ENCODE measurements at regions not wholly inside any gene's neighbourhood (a gene's known extent, or its start where the extent isn't known, plus 50 kb on each side); places are given as distances from the start of the nearest gene placed in this dataset.

DNA sequence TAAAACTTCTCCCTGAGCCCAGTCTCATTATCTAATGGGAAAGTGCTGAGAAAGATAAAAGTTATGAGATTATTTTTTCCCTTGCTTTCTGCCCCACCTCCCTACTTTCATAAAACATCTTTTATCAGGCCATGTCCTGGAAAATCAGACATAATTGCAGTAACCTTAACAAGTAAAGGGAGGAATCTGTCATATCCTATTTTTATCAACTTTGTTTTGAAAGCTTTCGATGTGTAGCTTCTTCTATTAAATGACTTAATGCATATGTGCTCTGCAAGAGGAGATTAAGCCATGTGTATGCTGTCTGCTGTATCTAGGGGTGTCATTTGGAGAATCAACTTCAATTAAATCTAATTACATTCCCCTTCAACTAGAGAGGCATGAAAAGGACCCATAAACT, 408.9 kb downstream of the CBLN4 start:
- no peak overlapping the region for H3K27ac ChIP-seq
- no peaks in the 10 kb centered on the region for H3K9me3 ChIP-seq
- DNase-seq (ENCODE audit: extremely low spot score in 2 of 2) = no peak
- intact Hi-C loops (cut with DNase I) = no loop called here
- H3K4me3 ChIP-seq = no peak overlapping the region
- TF ChIP-seq POLR2A (IDR thresholded peaks at IDR 0.05) = no peak
- no peak for TF ChIP-seq POLR2AphosphoS5 (IDR thresholded peaks at IDR 0.05; ENCODE audit: insufficient read depth in 1 of 2, low read depth in 1 of 2)
- no peak for TF ChIP-seq CTCF (IDR thresholded peaks at IDR 0.05)
- no peaks in the 10 kb centered on the region for H3K4me1 ChIP-seq
- no peaks in the 10 kb centered on the region for H3K27me3 ChIP-seq
- H3K36me3 ChIP-seq = no peaks in the 10 kb centered on the region

GRCh38 chr20:55592866-55593265, 412.5 kb downstream of the CBLN4 start:
- intact Hi-C loops (cut with DNase I) = no loop called here

GRCh38 chr20:55586610-55587009, 418.7 kb downstream of the CBLN4 start:
- Histone ChIP-seq H3K9me3 (no peaks in the 10 kb centered on the region), H3K27ac (no peak overlapping the region), H3K4me1 (no peaks in the 10 kb centered on the region), H3K36me3 (no peaks in the 10 kb centered on the region), H3K27me3 (no peaks in the 10 kb centered on the region), H3K4me3 (no peak overlapping the region)
- no peak for DNase-seq (ENCODE audit: extremely low spot score in 2 of 2)
- no peak for TF ChIP-seq POLR2A (IDR thresholded peaks at IDR 0.05)
- TF ChIP-seq POLR2AphosphoS5 (IDR thresholded peaks at IDR 0.05; ENCODE audit: insufficient read depth in 1 of 2, low read depth in 1 of 2) = no peak
- TF ChIP-seq CTCF (IDR thresholded peaks at IDR 0.05) = no peak
- intact Hi-C loops (cut with DNase I) = no loop called here

More at GRCh38 chr20:55592866-55593265, 412.5 kb downstream of the CBLN4 start:
- Histone ChIP-seq H3K36me3 (no peaks in the 10 kb centered on the region), H3K27me3 (no peaks in the 10 kb centered on the region), H3K4me1 (no peaks in the 10 kb centered on the region), H3K27ac (no peak overlapping the region), H3K4me3 (no peak overlapping the region), H3K9me3 (no peaks in the 10 kb centered on the region)
- TF ChIP-seq CTCF (IDR thresholded peaks at IDR 0.05) (no peak), POLR2A (IDR thresholded peaks at IDR 0.05) (no peak), POLR2AphosphoS5 (IDR thresholded peaks at IDR 0.05; ENCODE audit: insufficient read depth in 1 of 2, low read depth in 1 of 2) (no peak)
- no peak for DNase-seq (ENCODE audit: extremely low spot score in 2 of 2)

DNA sequence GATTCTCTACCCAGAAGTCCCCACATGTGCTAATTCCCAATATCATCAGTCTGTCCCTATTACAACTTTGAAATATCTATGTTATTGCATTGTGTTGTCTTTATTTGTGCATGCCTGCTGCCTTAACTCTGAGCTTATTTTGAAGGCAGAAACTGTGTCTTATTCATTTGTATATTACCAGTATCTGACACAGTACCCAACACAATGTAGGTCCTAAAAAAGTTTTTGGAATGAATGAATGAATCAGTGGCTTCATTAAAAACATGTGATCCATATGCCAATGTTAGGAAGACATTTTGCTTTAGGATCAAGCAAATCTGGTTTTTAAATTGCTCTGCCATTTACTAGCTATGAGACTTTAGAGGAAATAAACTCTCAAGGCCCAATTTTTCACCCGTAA, 420.4 kb downstream of the CBLN4 start:
- no peaks in the 10 kb centered on the region for H3K36me3 ChIP-seq
- no peaks in the 10 kb centered on the region for H3K9me3 ChIP-seq
- H3K4me1 ChIP-seq = no peaks in the 10 kb centered on the region
- intact Hi-C loops (cut with DNase I) = no loop called here
- no peak for DNase-seq (ENCODE audit: extremely low spot score in 2 of 2)
- H3K27ac ChIP-seq = no peak overlapping the region
- H3K4me3 ChIP-seq = no peak overlapping the region
- no peaks in the 10 kb centered on the region for H3K27me3 ChIP-seq
- TF ChIP-seq CTCF (IDR thresholded peaks at IDR 0.05) (no peak), POLR2AphosphoS5 (IDR thresholded peaks at IDR 0.05; ENCODE audit: insufficient read depth in 1 of 2, low read depth in 1 of 2) (no peak), POLR2A (IDR thresholded peaks at IDR 0.05) (no peak)

DNA sequence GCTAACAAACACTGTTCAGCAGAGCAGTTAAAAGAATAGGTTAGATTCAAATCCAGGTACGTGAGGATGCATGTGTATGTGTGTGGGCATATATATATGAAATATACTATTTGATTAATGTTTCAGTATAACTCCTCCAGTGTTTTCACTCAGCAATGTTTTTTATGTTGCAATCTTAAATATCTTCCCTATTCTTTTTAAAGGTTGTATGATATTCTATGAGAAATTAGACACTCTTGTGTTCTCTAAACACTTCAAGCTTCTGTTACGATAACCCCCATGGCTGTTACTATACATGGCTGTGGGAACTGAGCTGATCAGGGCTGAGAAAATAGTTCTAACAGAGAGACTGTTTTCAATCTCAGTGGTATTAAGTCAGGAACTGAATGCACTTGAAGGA, 421.0 kb downstream of the CBLN4 start:
- DNase-seq (ENCODE audit: extremely low spot score in 2 of 2) = no peak
- Histone ChIP-seq H3K4me3 (no peak overlapping the region), H3K9me3 (no peaks in the 10 kb centered on the region), H3K27me3 (no peaks in the 10 kb centered on the region), H3K4me1 (no peaks in the 10 kb centered on the region), H3K36me3 (no peaks in the 10 kb centered on the region), H3K27ac (no peak overlapping the region)
- intact Hi-C loops (cut with DNase I) = no loop called here
- no peak for TF ChIP-seq CTCF (IDR thresholded peaks at IDR 0.05)
- TF ChIP-seq POLR2A (IDR thresholded peaks at IDR 0.05) = no peak
- TF ChIP-seq POLR2AphosphoS5 (IDR thresholded peaks at IDR 0.05; ENCODE audit: insufficient read depth in 1 of 2, low read depth in 1 of 2) = no peak

Measured in vagina (tissue), 2 donors.